Lower leg skin (tissue), 4 donors: ENCODE measurements at regions not wholly inside any gene's neighbourhood (a gene's known extent, or its start where the extent isn't known, plus 50 kb on each side); places are given as distances from the start of the nearest gene placed in this dataset.

ENCODE experiments used
- DNase-seq, 2 donors: peaks; one replicate each; pipeline ENCODE4 v3.0.0-alpha.2; 2019; ENCODE audit warnings: low spot score in 2 of 2
- H3K4me3 ChIP-seq: fragments of 200-600 bp; sonication (generic); 2 replicates; pipeline ENCODE4 v1.5.1; 2017; ENCODE audit warnings: mild to moderate bottlenecking, low read depth; ENCODE audit not compliant: poor library complexity, severe bottlenecking
- CTCF ChIP-seq, 3 donors: fragments of 450-650 bp; IDR thresholded peaks; one replicate each; pipeline ENCODE4 v1.5.1; 2016; ENCODE audit warnings: antibody characterized with exemption in 3 of 3, mild to moderate bottlenecking in 3 of 3, moderate library complexity in 2 of 3
- POLR2A ChIP-seq, 2 donors: fragments of 450-650 bp; IDR thresholded peaks; one replicate each; pipeline ENCODE4 v1.6.1; 2016 to 2017; ENCODE audit warnings: antibody characterized with exemption in 2 of 2, mild to moderate bottlenecking in 1 of 2, moderate library complexity in 1 of 2
- WGBS, 2 donors: methylation state at CpG; one replicate each; pipeline ENCODE4 v1.1.5; 2018; 5-methylcytosine and 5-hydroxymethylcytosine counted together
- intact Hi-C: fragments of 100-400 bp; cut with DNase I; formaldehyde crosslinking; loops from one replicate; pipeline ENCODE4 v1.15.0; 2023; ENCODE audit warnings: low total_unique reads

- no peak overlapping the region for H3K4me3 ChIP-seq
- intact Hi-C loops: no loop called here
- TF ChIP-seq CTCF (IDR thresholded peaks at IDR 0.05) (no peak), POLR2A (IDR thresholded peaks at IDR 0.05) (no peak)
- 88 to 91% methylated on average over 11 of the region's 11 CpGs for WGBS, 2 donors
- DNase-seq: no peak
Observed at GRCh38 chr9:89797255-89797654, 192.4 kb downstream of the GADD45G start.

DNA sequence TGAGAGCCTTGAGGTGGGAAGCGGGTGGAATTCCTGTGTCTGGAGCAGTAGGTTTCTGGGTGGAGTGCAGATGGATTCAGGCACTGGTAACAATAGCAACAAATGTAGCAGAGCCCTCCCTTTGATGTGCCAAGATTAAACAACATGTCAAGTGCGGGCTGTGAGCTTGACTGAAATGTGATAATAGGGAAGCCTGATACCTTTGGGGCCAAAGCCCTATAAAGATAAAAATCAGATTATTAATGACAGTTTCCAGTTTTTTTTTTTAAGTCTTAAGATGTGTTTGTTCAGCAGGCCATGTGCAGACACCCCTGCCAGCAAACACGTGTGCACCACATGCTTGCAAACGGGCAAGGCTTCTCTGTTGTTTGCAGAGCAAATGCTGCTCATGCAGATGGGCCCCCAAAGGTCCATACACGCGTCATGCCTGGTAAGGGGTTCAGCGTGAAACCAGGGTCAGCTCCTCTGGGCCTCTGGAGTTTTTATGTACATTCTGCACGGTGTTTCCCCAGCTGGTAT lies 193.2 kb downstream of the GADD45G start:
- 50 to 51% methylated on average over 8 of the region's 8 CpGs for WGBS, 2 donors
- H3K4me3 ChIP-seq: no peak overlapping the region
- DNase-seq: no peak
- TF ChIP-seq CTCF (IDR thresholded peaks at IDR 0.05) (no peak), POLR2A (IDR thresholded peaks at IDR 0.05) (no peak)
- intact Hi-C loops: no loop called here

GRCh38 chr9:89798547-89799120 lies 193.8 kb downstream of the GADD45G start:
- 81 to 94% methylated on average over 4 of the region's 4 CpGs for WGBS, 2 donors
- TF ChIP-seq CTCF (IDR thresholded peaks at IDR 0.05) (no peak), POLR2A (IDR thresholded peaks at IDR 0.05) (no peak)
- intact Hi-C loops: no loop called here

GRCh38 chr9:89799221-89799620 lies 194.4 kb downstream of the GADD45G start:
- H3K4me3 ChIP-seq: no peak overlapping the region
- intact Hi-C loops: no loop called here
- no peak for TF ChIP-seq POLR2A (IDR thresholded peaks at IDR 0.05)
- TF ChIP-seq CTCF (IDR thresholded peaks at IDR 0.05): no peak
- no peak for DNase-seq
- 96 to 98% methylated on average over 7 of the region's 7 CpGs for WGBS, 2 donors

More at GRCh38 chr9:89798547-89799120, 193.8 kb downstream of the GADD45G start:
- no peak for DNase-seq
- no peak overlapping the region for H3K4me3 ChIP-seq

DNA sequence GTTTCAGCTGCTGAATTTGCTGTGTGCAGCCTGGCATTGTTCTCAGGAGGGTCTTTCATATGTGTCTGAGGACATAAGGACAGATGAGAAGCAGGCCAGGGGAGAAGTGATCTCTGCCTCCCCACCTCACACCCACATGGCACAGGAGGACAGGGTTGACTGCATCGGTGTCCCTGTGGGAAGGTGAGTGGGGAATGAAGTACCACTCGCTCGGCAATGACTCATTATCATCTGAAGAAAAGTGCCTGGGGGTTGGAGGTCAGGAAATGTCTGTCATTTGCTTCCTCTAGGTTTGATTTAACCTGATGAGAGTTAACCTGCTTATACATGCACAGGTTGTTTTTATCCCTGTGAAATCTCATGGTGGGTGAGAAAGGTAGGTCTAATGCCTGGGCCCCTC lies 195.0 kb downstream of the GADD45G start:
- DNase-seq: no peak
- TF ChIP-seq CTCF (IDR thresholded peaks at IDR 0.05) (no peak), POLR2A (IDR thresholded peaks at IDR 0.05) (no peak)
- intact Hi-C loops: no loop called here
- no peak overlapping the region for H3K4me3 ChIP-seq
- WGBS, 2 donors: 51 to 58% methylated on average over 3 of the region's 3 CpGs

- intact Hi-C loops: no loop called here
- no peak for DNase-seq
- H3K4me3 ChIP-seq: no peak overlapping the region
- no peak for TF ChIP-seq POLR2A (IDR thresholded peaks at IDR 0.05)
- no peak for TF ChIP-seq CTCF (IDR thresholded peaks at IDR 0.05)
- 68 to 81% methylated on average over 4 of the region's 4 CpGs for WGBS, 2 donors
Observed at GRCh38 chr9:89801341-89801740, 196.5 kb downstream of the GADD45G start.
